ENCODE measurements at regions not wholly inside any gene's neighbourhood (a gene's known extent, or its start where the extent isn't known, plus 50 kb on each side); places are given as distances from the start of the nearest gene placed in this dataset.

- no peaks in the 10 kb centered on the region for H3K9me3 ChIP-seq (ENCODE audit: severe bottlenecking)
Measured at GRCh38 chr5:17398866-17399835, 98.9 kb upstream of the TAF11L2 start.

GRCh38 chr5:17399931-17400330 lies 98.1 kb upstream of the TAF11L2 start:
- DNase-seq (ENCODE audit: low spot score), result no peak
- H3K4me3 ChIP-seq (ENCODE audit: severe bottlenecking), result no peak overlapping the region
- no peaks in the 10 kb centered on the region for H3K27me3 ChIP-seq (ENCODE audit: insufficient read depth, poor library complexity, severe bottlenecking)
- H3K36me3 ChIP-seq (ENCODE audit: low read depth), result no peaks in the 10 kb centered on the region
- no peaks in the 10 kb centered on the region for H3K9me3 ChIP-seq (ENCODE audit: severe bottlenecking)
- no peak for ATAC-seq (ENCODE audit: low read depth)
- H3K4me1 ChIP-seq (ENCODE audit: insufficient read depth, poor library complexity, severe bottlenecking), result peaks cover 13% of the 10 kb centered on the region
- no peak overlapping the region for H3K27ac ChIP-seq (ENCODE audit: poor library complexity, severe bottlenecking)
- TF ChIP-seq CTCF (IDR thresholded peaks at IDR 0.05; ENCODE audit: poor library complexity, severe bottlenecking), result no peak

More at GRCh38 chr5:17398866-17399835, 98.9 kb upstream of the TAF11L2 start:
- H3K27ac ChIP-seq (ENCODE audit: poor library complexity, severe bottlenecking), result peak overlapping the region; percentile 25
- TF ChIP-seq CTCF (IDR thresholded peaks at IDR 0.05; ENCODE audit: poor library complexity, severe bottlenecking), result no peak
- peaks cover 13% of the 10 kb centered on the region for H3K4me1 ChIP-seq (ENCODE audit: insufficient read depth, poor library complexity, severe bottlenecking)
- ATAC-seq (ENCODE audit: low read depth) (no peak), DNase-seq (ENCODE audit: low spot score) (no peak)
- H3K36me3 ChIP-seq (ENCODE audit: low read depth), result no peaks in the 10 kb centered on the region
- no peaks in the 10 kb centered on the region for H3K27me3 ChIP-seq (ENCODE audit: insufficient read depth, poor library complexity, severe bottlenecking)
- H3K4me3 ChIP-seq (ENCODE audit: severe bottlenecking), result no peak overlapping the region

DNA sequence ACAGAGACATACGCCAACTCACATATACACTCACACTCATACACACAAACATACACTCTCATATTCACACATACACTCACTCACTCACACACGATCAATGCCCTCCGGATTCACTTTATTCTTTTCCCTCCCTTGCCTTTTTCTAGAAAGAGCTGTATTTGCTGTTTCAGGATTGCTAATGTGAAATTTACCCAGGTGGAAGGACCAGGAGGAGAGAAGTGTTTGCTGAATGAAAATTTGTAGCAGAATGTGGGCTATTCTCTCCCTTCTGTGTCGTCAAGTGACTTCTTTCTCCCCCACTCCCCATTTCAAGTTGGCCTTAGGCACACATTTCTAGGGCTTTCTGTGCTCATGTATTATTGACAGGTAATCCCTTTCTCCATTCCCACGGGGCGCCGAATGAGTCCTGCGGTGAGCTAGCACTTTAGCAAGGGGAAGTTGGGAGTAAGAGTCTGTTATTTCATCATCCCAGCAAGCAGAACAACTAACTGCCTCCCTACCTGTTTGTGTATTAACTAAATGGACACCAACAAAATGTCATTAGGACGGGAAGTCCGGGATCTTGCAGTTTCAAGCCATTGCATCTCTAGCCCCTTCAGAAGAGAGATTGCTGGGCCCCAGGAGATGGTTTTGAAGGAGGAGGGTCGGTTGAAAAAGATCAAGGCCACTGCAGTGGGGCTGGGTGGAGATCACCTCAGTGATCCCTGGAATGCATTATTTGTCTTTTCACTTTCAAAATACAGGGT lies 97.1 kb upstream of the TAF11L2 start:
- Histone ChIP-seq H3K4me1 (ENCODE audit: insufficient read depth, poor library complexity, severe bottlenecking) (peaks cover 18% of the 10 kb centered on the region), H3K9me3 (ENCODE audit: severe bottlenecking) (no peaks in the 10 kb centered on the region), H3K27me3 (ENCODE audit: insufficient read depth, poor library complexity, severe bottlenecking) (no peaks in the 10 kb centered on the region), H3K4me3 (ENCODE audit: severe bottlenecking) (no peak overlapping the region), H3K36me3 (ENCODE audit: low read depth) (no peaks in the 10 kb centered on the region), H3K27ac (ENCODE audit: poor library complexity, severe bottlenecking) (no peak overlapping the region)
- no peak for ATAC-seq (ENCODE audit: low read depth)
- no peak for DNase-seq (ENCODE audit: low spot score)
- no peak for TF ChIP-seq CTCF (IDR thresholded peaks at IDR 0.05; ENCODE audit: poor library complexity, severe bottlenecking)

GRCh38 chr5:17401470-17402288 lies 96.4 kb upstream of the TAF11L2 start:
- TF ChIP-seq CTCF (IDR thresholded peaks at IDR 0.05; ENCODE audit: poor library complexity, severe bottlenecking), result no peak
- Histone ChIP-seq H3K9me3 (ENCODE audit: severe bottlenecking) (no peaks in the 10 kb centered on the region), H3K27ac (ENCODE audit: poor library complexity, severe bottlenecking) (no peak overlapping the region), H3K4me1 (ENCODE audit: insufficient read depth, poor library complexity, severe bottlenecking) (peaks cover 26% of the 10 kb centered on the region), H3K36me3 (ENCODE audit: low read depth) (no peaks in the 10 kb centered on the region), H3K27me3 (ENCODE audit: insufficient read depth, poor library complexity, severe bottlenecking) (no peaks in the 10 kb centered on the region), H3K4me3 (ENCODE audit: severe bottlenecking) (no peak overlapping the region)
- ATAC-seq (ENCODE audit: low read depth) (no peak), DNase-seq (ENCODE audit: low spot score) (no peak)

All from RWPE2 (cell line).